GM12872 (cell line): ENCODE measurements at regions not wholly inside any gene's neighbourhood (a gene's known extent, or its start where the extent isn't known, plus 50 kb on each side); places are given as distances from the start of the nearest gene placed in this dataset.

ENCODE experiments used
- TF ChIP-seq, protein P1 (sequence below): IDR thresholded peaks from 3 replicates; pipeline ENCODE4 v1.5.1; 2011; ENCODE audit warnings: low read depth, mild to moderate bottlenecking, low read length, moderate library complexity; ENCODE audit not compliant: insufficient read depth

DNA sequence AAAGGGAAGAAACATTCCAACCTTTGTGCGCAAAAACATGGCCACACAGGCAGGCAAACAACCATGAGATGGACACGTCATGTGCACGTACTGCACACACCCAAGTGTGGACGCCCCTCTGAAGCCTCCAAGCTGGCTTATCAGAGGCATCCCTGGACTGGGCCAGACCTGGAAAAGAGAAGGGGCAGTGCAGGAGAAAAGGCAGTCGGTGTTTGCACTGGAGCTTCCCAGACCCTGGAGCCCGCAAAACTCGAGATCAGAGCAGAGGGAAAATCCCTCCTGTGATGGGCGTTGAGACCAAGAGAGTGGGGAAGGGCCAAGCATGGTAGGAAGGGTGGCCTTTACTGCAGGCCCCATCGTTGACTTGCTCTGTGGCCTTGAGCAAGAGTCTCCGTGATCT lies 269.5 kb downstream of the CYRIA start:
- TF ChIP-seq, protein P1, sequence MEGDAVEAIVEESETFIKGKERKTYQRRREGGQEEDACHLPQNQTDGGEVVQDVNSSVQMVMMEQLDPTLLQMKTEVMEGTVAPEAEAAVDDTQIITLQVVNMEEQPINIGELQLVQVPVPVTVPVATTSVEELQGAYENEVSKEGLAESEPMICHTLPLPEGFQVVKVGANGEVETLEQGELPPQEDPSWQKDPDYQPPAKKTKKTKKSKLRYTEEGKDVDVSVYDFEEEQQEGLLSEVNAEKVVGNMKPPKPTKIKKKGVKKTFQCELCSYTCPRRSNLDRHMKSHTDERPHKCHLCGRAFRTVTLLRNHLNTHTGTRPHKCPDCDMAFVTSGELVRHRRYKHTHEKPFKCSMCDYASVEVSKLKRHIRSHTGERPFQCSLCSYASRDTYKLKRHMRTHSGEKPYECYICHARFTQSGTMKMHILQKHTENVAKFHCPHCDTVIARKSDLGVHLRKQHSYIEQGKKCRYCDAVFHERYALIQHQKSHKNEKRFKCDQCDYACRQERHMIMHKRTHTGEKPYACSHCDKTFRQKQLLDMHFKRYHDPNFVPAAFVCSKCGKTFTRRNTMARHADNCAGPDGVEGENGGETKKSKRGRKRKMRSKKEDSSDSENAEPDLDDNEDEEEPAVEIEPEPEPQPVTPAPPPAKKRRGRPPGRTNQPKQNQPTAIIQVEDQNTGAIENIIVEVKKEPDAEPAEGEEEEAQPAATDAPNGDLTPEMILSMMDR = no peak

DNA sequence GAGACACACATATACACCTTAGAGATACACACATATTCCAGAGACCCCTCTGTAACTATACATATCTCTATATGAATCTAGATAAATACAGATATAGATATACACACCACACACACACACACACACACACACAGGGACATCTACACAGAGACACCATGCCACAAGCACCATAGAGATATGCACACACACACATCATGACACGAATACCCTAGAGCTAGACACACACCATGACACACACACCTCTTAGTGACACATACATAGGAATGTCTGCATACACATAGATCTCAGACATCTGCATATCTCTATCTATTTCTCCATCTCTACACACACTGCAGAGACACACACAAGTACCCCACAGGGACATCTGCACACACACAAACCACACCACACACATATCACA lies 270.0 kb downstream of the CYRIA start:
- TF ChIP-seq, protein P1 = no peak

DNA sequence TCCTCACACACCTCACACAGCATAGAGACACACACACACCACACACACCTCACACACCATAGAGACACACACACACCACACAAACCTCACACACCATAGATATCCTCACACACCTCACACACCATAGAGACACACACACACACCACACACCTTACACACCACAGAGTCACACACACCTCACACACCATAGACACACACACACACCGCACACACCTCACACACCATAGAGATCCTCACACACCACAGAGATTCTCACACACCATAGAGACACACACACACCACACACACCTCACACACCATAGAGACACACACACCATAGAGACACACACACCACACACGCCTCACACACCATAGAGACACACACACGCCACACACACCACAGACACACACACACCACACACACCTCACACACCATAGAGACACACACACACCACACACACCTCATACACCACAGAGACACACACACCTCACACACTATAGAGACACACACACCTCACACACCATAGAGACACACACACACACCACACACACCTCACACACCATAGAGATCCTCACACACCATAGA lies 270.6 kb downstream of the CYRIA start:
- TF ChIP-seq, protein P1 = no peak

DNA sequence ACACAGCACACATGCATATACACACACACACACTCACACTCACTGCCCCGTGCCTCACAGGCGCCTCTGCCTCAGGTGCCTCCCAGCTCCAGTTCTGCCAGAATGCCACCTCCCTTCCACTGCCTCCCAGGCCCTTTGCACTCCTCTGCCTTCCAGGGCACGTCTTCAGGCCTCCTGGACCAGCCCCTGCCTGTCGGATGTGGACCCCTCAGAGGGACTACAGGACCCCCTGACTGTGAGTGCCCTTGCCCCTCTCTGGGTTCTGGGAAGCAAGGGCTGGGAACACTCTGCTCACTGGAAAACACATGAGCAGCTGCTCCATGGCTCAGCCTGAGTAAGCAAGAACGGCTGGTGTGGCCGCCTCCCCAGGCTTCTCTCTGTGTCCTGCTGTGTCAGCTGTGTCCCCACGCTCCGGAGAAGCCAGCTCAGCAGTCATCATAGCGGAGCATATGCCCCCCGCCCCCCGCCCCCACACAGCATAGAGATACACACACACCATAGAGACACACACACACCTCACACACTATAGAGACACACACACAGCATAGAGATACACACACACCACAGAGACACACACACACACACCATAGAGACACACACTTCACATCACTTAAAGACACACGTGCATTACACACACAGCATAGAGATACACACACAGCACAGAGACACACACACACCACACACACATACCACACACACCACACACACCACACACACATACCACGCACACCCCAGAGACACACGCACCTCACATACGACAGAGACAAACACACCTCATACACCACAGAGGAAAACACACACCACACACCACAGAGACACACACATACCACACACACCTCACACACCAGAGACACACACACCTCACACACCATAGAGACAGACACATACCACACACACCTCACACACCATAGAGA lies 271.3 kb downstream of the CYRIA start:
- TF ChIP-seq, protein P1 = no peak

DNA sequence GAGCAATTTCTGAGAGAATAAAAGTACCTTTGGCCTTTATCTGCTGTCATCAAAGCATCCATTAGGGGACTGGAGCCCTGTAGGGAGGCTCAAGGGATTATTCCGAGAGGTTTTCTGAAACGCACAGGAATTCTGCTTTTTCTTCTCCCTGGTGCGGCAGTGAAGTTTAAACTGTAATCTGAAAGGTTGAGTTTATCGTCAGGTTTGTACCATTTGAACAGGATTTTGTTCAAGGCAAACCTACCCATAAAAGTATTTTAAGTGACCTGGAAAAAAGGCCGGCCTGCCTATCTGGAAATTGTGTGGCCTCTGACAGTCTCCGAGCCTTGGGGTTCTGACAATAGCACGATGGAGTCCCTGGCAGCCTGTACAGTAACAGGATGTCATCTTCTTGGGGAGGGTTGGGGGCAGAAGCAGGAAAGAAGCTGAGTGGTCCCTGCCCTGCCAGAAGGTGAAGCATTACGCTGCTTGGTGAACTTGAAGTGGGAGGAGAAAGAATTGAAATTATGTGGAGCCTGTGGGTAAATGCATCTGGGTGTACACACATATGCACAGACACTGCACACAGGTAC lies 272.0 kb downstream of the CYRIA start:
- TF ChIP-seq, protein P1 = no peak

DNA sequence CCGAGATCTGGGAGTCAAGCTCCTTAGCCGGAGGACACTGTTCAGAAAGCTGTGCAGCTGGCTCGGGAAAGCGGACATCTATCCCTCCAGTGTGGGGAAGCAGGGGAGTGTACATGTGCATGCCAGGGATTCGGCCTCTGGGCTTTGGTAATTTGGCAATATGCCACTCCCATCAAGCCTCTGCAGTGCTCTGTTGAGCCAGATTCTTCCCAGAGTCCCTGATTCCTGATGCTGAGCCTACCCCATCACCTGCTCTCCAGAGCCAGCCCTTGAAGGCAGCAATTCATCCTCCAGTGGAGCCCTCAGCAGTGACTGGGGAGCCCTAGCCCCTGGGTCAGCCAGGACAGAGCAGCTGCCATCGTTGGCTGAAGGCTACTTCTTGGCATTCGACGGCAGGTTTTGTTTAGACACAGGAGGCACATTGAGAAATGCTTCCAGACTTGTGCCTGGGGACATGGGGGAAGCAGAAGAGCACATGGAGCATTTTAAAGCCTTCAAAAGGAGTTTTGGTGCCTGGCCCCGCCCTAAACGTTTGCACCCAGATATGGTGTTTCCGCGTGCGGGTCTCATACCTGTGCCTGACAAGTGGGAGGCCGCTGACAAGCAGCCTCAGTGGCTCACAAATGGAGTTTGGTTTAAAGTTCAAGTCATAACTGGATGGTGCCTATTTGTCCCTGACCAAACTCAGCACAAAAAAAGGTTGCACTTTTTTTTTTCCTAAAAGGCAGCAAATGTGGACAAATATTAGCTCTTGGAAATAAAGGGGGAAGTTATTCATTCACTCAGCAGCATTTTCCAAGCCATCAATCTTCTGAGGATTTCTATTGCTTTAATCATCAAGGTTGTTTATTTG lies 272.8 kb downstream of the CYRIA start:
- TF ChIP-seq, protein P1 = no peak

DNA sequence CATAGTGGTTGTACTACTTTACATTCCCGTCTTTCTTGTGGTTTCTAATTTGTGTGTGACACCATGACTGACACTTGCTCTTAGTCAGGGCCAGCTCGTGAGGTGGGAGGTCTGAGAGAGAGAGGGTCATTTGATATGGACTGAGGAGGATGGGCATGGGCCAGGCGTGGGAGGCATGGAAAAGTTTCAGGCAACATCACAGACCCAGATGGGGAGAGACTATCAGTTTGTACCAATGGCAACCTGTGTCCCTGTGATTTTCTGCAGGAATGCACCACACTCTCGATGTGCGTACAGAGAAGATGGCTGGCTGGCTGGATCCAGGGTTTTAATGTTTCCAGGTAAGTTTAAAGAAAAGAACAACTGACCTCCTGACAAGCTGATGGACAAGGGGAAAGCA lies 273.6 kb downstream of the CYRIA start:
- TF ChIP-seq, protein P1 = no peak
